CD4-positive, alpha-beta T cell treated with Interleukin-15 for 1 hour (primary cell): ENCODE measurements at regions not wholly inside any gene's neighbourhood (a gene's known extent, or its start where the extent isn't known, plus 50 kb on each side); places are given as distances from the start of the nearest gene placed in this dataset.
"Not testable (repeated sequence)": the region's sequence is repeated elsewhere in the genome, so short reads cannot be mapped to it uniquely, and the experiment has no call there.

Source experiments
- DNase-seq: peaks from one replicate; pipeline ENCODE4 v3.0.0-alpha.2; 2020

DNA sequence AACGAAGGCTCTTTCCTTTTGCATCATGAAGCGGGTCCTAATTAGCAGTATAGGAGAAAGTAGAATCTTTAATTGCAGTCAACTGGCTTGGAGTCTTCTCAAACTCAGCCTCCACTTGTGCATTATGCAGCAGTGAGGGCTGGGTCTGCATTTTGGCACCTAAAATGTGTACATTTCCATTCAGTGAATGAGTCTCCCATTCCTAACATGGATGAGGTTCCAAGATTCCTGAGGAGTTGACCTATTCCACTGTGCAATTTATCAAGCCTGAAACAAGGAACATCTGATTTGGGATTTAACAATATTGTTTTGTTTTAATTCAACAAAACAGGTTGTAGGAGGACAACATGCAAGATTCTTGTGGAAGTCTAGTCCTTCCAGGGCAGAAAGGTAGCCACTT is 171.8 kb upstream of the S1PR3 start:
- no peak for DNase-seq

DNA sequence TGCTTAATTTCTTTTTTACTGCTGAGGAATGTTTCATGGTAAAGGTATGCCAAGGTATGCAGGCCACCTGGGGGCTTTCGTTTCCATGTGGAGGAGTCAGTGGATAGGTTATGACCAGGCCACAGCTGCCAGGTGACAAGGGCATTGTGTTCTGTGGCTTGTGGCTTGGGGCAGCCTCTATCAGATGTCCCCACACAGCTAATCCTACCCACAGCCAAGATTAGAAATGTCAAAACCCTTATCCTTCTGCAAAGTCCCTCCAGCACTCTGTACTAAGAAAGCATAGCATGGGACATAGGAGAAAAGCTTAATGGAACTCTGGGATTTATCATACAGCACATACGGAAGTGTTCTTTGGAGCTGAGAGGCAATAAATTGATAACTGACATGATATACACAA is 171.2 kb upstream of the S1PR3 start:
- no peak for DNase-seq

- no peak for DNase-seq
These were observed 170.1 kb upstream of the S1PR3 start for GRCh38 chr9:88821033-88821745.

GRCh38 chr9:88821746-88822106 is 169.5 kb upstream of the S1PR3 start:
- DNase-seq, result no peak

DNA sequence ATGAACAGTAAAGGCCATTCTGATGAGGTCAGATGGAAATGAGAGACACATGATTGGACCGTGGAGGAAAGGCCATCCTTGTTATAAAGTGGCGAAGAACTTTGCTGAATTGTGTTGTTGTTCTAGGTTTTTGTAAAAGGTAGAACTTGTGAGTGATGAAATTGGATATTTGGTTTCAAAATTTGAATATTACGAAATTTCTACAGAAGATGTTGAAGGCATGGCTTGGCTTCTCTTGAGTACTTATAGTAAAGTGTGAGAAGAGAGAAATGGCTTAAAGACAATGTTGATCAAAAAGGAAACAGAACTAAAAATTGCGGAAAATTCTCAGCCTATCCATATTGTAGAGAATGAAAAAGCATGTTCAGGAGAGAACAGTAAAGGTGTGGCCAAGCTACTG is 166.6 kb upstream of the S1PR3 start:
- DNase-seq, result no peak

DNA sequence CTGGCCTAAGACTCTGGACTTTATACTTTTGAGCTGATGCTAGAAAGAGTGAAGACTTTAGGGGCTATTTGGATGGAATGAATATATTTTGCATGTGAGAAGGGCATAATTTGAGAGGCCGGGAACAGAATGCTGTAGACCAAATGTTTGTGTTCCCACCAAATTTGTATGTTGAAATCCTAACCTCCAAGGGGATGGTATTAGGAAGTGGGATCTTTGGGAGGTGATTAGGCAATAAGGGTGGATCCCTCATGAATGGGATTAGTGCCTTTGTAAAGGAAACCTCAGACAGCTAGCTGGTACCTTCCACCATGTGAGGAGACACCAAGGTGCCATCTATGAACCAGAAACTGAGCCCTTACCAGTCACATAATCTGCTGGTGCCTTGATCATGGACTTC is 165.1 kb upstream of the S1PR3 start:
- no peak for DNase-seq

GRCh38 chr9:88826771-88827181 is 164.5 kb upstream of the S1PR3 start:
- no peak for DNase-seq

- no peak for DNase-seq
These were observed 163.2 kb upstream of the S1PR3 start for GRCh38 chr9:88828018-88828417.

DNA sequence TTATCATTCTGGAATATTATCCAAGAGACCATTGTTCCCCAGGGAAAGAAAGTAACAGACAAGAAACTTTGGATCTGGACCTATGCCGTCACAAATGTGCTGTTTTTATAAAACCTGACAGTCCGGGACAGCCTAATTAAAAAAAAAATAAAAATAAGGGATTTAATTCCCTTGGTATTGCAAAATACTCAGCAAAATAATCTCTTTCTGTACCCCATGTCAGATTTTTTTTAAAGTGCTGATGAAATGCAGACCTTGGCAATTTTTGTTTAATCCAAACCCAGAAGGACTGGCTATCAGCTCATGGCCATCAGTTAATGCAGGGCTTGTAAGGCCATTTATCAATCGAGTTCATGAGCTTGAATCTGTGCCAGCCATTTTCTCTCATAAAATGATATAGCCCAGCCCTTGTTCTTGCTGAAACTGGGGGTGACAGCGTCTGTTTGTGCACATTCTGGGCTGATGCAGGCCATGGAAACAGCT is 162.7 kb upstream of the S1PR3 start:
- no peak for DNase-seq

GRCh38 chr9:88829276-88829675 is 162.0 kb upstream of the S1PR3 start:
- DNase-seq, result no peak

GRCh38 chr9:88831713-88832407 is 159.4 kb upstream of the S1PR3 start:
- DNase-seq, result no peak

DNA sequence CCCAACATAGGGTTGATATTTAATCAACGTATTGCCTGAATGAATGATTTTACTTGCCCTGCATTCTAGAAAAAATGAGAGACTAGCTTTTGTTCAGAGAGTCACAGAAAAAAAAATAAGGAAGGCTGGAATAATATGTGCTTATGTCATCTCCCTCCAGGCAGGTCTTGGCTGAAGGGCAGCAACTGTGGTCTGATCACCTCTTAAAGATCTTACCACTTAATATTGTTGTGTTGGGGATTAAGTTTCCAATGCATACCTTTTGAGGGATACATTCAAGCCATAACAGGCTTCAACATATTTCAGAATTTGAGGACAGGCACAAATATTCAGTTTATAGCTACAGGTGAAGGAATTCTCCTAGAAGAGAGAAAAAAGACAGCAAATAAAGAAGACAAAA is 157.3 kb upstream of the S1PR3 start:
- no peak for DNase-seq

- DNase-seq, result no peak
These were observed 156.2 kb upstream of the S1PR3 start for GRCh38 chr9:88835038-88835466.

DNA sequence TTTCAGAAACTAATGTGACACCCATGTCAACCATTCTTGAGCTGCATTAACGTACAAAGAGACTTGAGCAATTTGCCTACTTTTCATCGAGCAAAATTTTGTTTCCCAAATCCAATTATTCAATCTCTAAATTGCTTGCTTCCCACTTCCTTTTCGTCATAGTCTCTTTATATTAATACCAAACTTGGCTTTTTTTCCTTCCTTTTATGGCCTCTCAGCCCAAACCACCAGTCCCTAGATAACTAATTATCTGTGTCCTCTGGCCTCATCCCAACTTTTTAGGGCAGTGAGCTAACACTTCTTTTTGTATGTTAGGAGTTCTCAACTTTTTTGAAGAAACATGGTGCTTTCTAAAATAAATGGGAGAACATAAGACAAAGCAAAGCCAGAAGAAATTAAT is 155.5 kb upstream of the S1PR3 start:
- DNase-seq, result no peak

- DNase-seq, result no peak
These were observed 153.5 kb upstream of the S1PR3 start for GRCh38 chr9:88837731-88838130.

DNA sequence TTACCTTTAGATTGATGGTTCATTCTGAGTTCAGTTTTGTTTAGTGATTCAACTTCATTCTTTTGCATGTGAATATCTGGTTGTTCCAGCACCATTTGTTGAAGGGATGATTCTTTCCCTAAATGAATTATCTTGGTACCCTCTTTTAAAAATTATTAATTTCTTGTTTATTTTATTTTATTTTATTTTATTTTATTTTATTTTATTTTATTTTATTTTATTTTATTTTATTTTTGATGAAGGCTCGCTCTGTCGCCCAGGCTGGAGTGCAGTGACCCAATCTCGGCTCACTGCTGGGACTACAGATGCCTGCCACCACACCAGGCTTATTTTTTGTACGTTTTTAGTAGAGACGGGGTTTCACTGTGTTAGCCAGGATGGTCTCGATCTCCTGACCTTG is 141.4 kb upstream of the S1PR3 start:
- DNase-seq, result not testable (repeated sequence)

DNA sequence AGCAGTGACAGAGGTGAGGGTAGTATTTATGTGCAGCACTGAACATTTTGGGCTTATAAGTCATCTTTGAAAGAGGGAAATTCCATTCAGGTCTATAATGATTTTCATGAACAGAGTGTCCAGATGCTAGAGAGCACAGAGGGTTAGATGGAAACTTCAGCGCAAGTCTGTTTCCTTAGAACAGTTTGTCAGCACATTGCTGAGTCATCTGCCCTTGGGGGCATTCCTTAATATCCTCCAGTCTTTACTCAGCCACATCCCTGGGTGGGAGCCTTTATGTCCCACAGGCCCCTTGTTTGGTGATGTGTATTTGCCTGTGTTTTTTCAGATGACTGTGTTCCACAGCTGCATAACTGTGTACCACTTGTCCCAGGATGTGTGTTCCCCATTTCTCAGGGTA is 138.5 kb upstream of the S1PR3 start:
- no peak for DNase-seq

GRCh38 chr9:88870627-88871026 is 120.6 kb upstream of the S1PR3 start:
- no peak for DNase-seq

GRCh38 chr9:88871669-88872068 is 119.6 kb upstream of the S1PR3 start:
- no peak for DNase-seq

GRCh38 chr9:88872192-88872946 is 118.9 kb upstream of the S1PR3 start:
- DNase-seq, result no peak

DNA sequence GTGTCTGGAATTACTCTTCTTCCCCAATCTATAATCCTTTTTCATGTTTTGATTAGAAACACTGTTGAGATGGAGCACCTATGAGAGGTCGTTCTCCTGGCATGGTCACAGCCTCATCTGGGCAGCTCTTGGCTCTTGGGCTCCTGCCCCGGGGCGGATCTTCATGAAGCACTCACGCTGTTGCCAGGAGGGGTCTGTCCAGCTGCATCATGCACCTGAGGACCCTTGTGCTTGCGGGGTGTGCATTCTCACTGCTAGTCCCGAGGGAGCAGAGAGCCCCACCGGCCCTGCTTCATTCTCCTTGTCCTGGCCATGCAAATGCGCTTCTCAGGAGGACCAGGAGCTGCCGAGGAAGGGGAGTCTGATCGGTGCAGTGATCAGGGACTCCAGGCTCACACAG is 117.6 kb upstream of the S1PR3 start:
- no peak for DNase-seq

- DNase-seq, result no peak
These were observed 116.9 kb upstream of the S1PR3 start for GRCh38 chr9:88874391-88874790.

GRCh38 chr9:88875400-88876120 is 115.7 kb upstream of the S1PR3 start:
- DNase-seq, result no peak
